Left lung (tissue), 4 donors: ENCODE measurements at regions not wholly inside any gene's neighbourhood (a gene's known extent, or its start where the extent isn't known, plus 50 kb on each side); places are given as distances from the start of the nearest gene placed in this dataset.

Experiments
- ATAC-seq: fragments of 200-7000 bp; cut with Tn5 transposase; one replicate; pipeline ENCODE4 v1.9.1; 2020; ENCODE audit warnings: moderate library complexity
- DNase-seq, 4 donors: peaks; one replicate each; pipeline ENCODE4 v3.0.0-alpha.2; 2013 to 2020
- H3K27ac ChIP-seq, 2 donors: fragments of 200-600 bp; sonication (generic) in 1 of 2; one replicate each; pipeline versions ENCODE4 v1.5.0 to v1.8.0; 2020 to 2021
- H3K27me3 ChIP-seq, 2 donors: fragments of 200-600 bp; sonication (generic) in 1 of 2; one replicate each; pipeline versions ENCODE4 v1.5.0 to v1.8.0; 2020 to 2021
- H3K36me3 ChIP-seq, 2 donors: fragments of 200-600 bp; sonication (generic) in 1 of 2; one replicate each; pipeline versions ENCODE4 v1.5.0 to v1.8.0; 2020 to 2021
- H3K4me1 ChIP-seq, 2 donors: fragments of 200-600 bp; one replicate each; pipeline ENCODE4 v1.8.0; 2021
- H3K4me3 ChIP-seq, 2 donors: fragments of 200-600 bp; sonication (generic) in 1 of 2; one replicate each; pipeline versions ENCODE4 v1.5.0 to v1.8.0; 2020 to 2021; ENCODE audit warnings: mild to moderate bottlenecking in 1 of 2
- H3K9me3 ChIP-seq, 2 donors: fragments of 200-600 bp; sonication (generic) in 1 of 2; one replicate each; pipeline versions ENCODE4 v1.5.0 to v1.8.0; 2020 to 2021
- CTCF ChIP-seq, 2 donors: fragments of 200-600 bp; sonication (generic) in 1 of 2; IDR thresholded peaks; one replicate each; pipeline versions ENCODE4 v1.5.0 to v1.8.0; 2021; ENCODE audit warnings: antibody characterized with exemption in 2 of 2
- intact Hi-C, 2 donors: fragments of 100-400 bp; cut with DNase I; formaldehyde crosslinking; loops; one replicate each; pipeline versions ENCODE4 v1.11.2 to v1.14.2; 2022
- donor health status: DM: no; HTN: yes; CAD: no.
- donor health status: DM: no; HTN: no; CAD: no.

GRCh38 chr11:69572861-69573260 is 68.1 kb upstream of the CCND1 start:
- Histone ChIP-seq H3K4me3 (no peak overlapping the region), H3K27ac (no peak overlapping the region), H3K9me3 (no peaks in the 10 kb centered on the region), H3K36me3 (no peaks in the 10 kb centered on the region), H3K4me1 (peaks cover 0 to 9% of the 10 kb centered on the region in 2 donors), H3K27me3 (peaks cover 0 to 8% of the 10 kb centered on the region in 2 donors)
- intact Hi-C loops, result no loop called here
- no peak for TF ChIP-seq CTCF (IDR thresholded peaks at IDR 0.05)
- DNase-seq (no peak), ATAC-seq (no peak)

- no peak for TF ChIP-seq CTCF (IDR thresholded peaks at IDR 0.05)
- no peak overlapping the region for H3K4me3 ChIP-seq
- no peak for ATAC-seq
- H3K27ac ChIP-seq, result no peak overlapping the region
- no peaks in the 10 kb centered on the region for H3K9me3 ChIP-seq
- intact Hi-C loops, result no loop called here
- H3K36me3 ChIP-seq, result no peaks in the 10 kb centered on the region
- H3K4me1 ChIP-seq, result peaks cover 0 to 9% of the 10 kb centered on the region in 2 donors
- DNase-seq, result no peak
- peaks cover 0 to 8% of the 10 kb centered on the region in 2 donors for H3K27me3 ChIP-seq
These were observed 67.0 kb upstream of the CCND1 start for GRCh38 chr11:69573761-69574607.

- TF ChIP-seq CTCF (IDR thresholded peaks at IDR 0.05), result no peak
- no peak for DNase-seq
- ATAC-seq, result no peak
- intact Hi-C loops, result no loop called here
- H3K4me1 ChIP-seq, result peaks cover 0 to 9% of the 10 kb centered on the region in 2 donors
- H3K27ac ChIP-seq, result no peak overlapping the region
- H3K27me3 ChIP-seq, result peaks cover 0 to 8% of the 10 kb centered on the region in 2 donors
- no peak overlapping the region for H3K4me3 ChIP-seq
- H3K36me3 ChIP-seq, result no peaks in the 10 kb centered on the region
- H3K9me3 ChIP-seq, result no peaks in the 10 kb centered on the region
These were observed 66.2 kb upstream of the CCND1 start for GRCh38 chr11:69574608-69575255.

- intact Hi-C loops, result no loop called here
- DNase-seq, result no peak
- H3K27me3 ChIP-seq, result peaks cover 0 to 8% of the 10 kb centered on the region in 2 donors
- no peaks in the 10 kb centered on the region for H3K36me3 ChIP-seq
- peaks cover 0 to 9% of the 10 kb centered on the region in 2 donors for H3K4me1 ChIP-seq
- H3K4me3 ChIP-seq, result no peak overlapping the region
- H3K27ac ChIP-seq, result no peak overlapping the region
- no peak for ATAC-seq
- TF ChIP-seq CTCF (IDR thresholded peaks at IDR 0.05), result no peak
- H3K9me3 ChIP-seq, result no peaks in the 10 kb centered on the region
These were observed 65.5 kb upstream of the CCND1 start for GRCh38 chr11:69575296-69576068.
